Astrocyte of the cerebellum (primary cell): ENCODE measurements at regions not wholly inside any gene's neighbourhood (a gene's known extent, or its start where the extent isn't known, plus 50 kb on each side); places are given as distances from the start of the nearest gene placed in this dataset.

Experiments used
- DNase-seq: peaks from one replicate; pipeline ENCODE4 v3.0.0-alpha.2; 2011; ENCODE audit warnings: low read depth
- H3K4me3 ChIP-seq: 2 replicates; pipeline ENCODE4 v1.5.1; 2011; ENCODE audit warnings: mild to moderate bottlenecking, low read depth, low read length, moderate library complexity
- in situ Hi-C: cut with HindIII; loops from 2 replicates; pipeline ENCODE4 v1.10.0; 2017; ENCODE audit warnings: low sequenced_read_pairs
- TF ChIP-seq, protein P1 (sequence below): IDR thresholded peaks from 2 replicates; pipeline ENCODE4 v1.5.1; 2012; ENCODE audit warnings: low read length, low read depth, moderate library complexity, mild to moderate bottlenecking; ENCODE audit errors: missing control alignments

DNA sequence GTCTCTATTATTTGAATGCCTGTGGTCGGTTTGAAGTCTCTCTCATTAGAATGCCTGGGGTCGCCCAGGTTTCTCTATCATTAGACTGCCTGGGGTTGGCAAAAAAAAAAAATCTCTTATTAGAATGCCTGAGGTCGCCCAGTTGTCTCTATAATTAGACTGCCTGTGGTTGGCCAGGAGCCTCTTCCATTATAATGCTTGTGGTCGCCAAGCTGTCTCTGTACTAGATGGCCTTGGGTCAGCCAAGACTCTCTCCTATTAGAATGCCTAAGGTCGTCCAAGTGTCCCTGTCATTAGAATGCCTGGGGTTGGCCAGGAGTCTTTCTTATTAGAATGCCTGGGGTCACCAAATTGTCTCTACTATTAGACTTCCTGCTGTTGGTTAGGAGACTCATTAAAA, 2228.4 kb downstream of the TP53TG3F start:
- TF ChIP-seq, protein P1, sequence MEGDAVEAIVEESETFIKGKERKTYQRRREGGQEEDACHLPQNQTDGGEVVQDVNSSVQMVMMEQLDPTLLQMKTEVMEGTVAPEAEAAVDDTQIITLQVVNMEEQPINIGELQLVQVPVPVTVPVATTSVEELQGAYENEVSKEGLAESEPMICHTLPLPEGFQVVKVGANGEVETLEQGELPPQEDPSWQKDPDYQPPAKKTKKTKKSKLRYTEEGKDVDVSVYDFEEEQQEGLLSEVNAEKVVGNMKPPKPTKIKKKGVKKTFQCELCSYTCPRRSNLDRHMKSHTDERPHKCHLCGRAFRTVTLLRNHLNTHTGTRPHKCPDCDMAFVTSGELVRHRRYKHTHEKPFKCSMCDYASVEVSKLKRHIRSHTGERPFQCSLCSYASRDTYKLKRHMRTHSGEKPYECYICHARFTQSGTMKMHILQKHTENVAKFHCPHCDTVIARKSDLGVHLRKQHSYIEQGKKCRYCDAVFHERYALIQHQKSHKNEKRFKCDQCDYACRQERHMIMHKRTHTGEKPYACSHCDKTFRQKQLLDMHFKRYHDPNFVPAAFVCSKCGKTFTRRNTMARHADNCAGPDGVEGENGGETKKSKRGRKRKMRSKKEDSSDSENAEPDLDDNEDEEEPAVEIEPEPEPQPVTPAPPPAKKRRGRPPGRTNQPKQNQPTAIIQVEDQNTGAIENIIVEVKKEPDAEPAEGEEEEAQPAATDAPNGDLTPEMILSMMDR: no peak
- in situ Hi-C loops: no loop called here
- H3K4me3 ChIP-seq: no peak overlapping the region
- DNase-seq: no peak

DNA sequence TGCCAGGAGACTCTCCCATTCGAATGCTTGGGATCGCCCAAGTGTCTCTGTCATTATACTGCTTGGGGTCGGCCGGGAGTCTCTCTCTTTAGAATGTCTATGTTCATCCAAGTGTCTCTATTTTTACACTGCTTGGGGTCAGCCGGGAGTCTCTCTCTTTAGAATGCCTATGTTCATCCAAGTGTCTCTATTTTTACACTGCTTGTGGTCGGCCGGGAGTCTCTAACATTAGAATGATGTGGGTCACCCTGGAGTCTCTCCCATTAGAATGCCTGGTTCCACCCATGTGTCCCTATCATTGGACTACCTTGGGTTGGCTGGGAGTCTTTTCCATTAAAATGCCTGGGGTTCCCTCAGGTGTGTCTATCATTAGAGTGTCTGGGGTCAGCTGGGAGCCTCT, 2230.4 kb downstream of the TP53TG3F start:
- in situ Hi-C loops: no loop called here
- DNase-seq: no peak
- TF ChIP-seq, protein P1: no peak
- H3K4me3 ChIP-seq: no peak overlapping the region

DNA sequence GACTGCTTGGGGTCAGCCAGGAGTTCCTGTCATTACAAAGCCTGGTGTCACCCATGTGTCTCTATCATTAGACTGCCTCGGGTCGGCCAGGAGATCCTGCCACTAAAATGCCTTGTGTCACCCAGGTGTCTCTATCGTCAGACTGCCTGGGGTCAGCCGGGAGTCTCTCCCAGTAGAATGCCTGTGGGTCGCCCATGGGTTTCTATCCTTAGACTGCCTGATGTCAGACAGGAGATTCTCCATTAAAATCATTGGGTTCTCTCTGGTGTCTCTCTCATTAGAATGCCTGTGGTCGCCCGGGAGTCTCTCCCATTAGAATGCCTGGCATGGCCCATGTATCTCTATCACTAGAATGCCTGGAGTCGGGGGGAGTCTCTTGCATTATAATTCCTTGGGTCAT, 2231.0 kb downstream of the TP53TG3F start:
- TF ChIP-seq, protein P1: no peak
- in situ Hi-C loops: no loop called here
- no peak for DNase-seq
- H3K4me3 ChIP-seq: no peak overlapping the region

DNA sequence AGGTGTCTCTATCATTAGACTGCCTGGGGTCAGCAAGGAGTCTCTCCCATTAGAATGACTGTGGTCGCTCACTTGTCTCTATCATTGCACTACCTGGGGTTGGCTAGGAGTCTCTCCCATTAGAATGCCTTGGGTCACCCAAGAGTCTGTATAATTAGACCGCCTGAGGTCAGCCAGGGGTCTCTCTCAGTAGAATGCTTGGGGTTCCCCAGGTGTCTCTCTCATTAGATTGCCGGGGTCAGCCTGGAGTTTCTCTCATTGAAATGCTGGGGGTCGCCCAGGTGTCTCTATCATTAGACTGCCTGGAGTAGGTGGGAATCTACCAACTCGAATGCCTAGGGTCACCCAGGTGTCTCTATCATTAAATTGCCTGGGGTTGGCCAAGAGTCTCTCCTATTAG, 2231.6 kb downstream of the TP53TG3F start:
- TF ChIP-seq, protein P1: no peak
- H3K4me3 ChIP-seq: no peak overlapping the region
- in situ Hi-C loops: no loop called here
- no peak for DNase-seq

DNA sequence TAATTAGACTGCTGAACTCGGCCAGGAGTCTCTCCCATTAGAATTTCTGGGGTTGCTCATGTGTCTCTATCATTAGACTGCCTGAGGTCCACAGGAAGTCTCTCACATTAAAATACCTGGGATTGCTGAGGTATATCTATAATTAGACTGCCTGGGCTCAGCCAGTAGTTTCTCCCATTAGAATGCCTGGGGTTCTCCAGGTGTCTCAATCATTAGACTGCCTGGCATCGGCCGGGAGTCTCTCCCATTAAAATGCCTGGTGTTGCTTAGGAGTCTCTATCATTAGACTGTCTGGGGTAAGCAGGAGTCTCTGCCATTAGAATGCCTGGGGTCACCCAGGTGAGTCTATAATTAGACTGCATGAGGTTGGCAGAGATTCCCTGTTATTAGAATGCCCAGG, 2233.4 kb downstream of the TP53TG3F start:
- TF ChIP-seq, protein P1: no peak
- no peak for DNase-seq
- no peak overlapping the region for H3K4me3 ChIP-seq
- in situ Hi-C loops: no loop called here

DNA sequence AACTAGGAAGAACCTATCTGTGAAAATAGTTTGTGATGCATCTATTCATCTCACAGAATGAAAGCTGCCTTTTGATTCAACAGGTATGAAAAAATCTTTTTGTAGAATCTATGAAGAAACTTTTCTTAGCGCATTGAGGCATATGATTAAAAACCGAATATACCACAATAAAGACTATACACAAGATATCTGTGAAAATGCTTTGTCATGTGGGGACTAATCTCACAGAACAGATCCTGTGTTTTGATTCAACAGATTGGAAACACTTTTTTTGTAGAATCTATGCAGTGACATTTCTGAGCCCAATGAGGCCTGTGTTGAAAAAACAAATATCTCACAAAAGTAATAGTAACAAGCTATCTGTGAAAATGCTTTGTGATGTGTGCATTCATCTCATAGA, 2247.5 kb downstream of the TP53TG3F start:
- H3K4me3 ChIP-seq: no peak overlapping the region
- DNase-seq: no peak
- in situ Hi-C loops: no loop called here
- TF ChIP-seq, protein P1: no peak

DNA sequence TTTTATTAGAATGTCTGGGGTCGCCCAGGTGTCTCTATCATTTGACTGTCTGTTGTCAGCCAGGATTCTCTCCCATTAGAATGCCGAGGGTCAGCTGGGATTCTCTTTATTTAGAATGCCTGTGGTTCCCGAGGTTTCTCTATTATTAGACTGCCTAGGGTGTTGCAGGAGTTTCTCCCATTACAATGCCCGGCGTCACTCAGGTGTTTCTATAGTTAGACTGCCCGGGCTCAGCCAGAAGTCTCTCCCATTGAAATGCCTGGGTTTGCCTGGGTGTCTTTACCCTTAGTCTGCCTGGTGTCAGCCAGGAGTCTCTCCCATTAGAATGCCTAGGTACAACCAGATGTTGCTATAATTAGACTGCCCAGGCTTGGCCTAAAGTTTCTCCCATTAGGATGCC, 2252.0 kb downstream of the TP53TG3F start:
- in situ Hi-C loops: no loop called here
- TF ChIP-seq, protein P1: no peak
- H3K4me3 ChIP-seq: no peak overlapping the region
- DNase-seq: no peak
